SK-N-SH (cell line): ENCODE measurements at regions not wholly inside any gene's neighbourhood (a gene's known extent, or its start where the extent isn't known, plus 50 kb on each side); places are given as distances from the start of the nearest gene placed in this dataset.

ENCODE experiments used
- CTCF ChIA-PET: fragments of 300-600, 350-600 bp; formaldehyde crosslinking; extraction: SDS; loops from one replicate; lab custom pipeline; 2021; lab: Yijun Ruan, JAX
- POLR2A ChIA-PET: fragments of 350-600 bp; sonication (Branson Sonifier 250); formaldehyde crosslinking; extraction: SDS; loops from one replicate; lab custom pipeline; 2020; ENCODE audit warnings: antibody characterized with exemption, inconsistent platforms; lab: Yijun Ruan, JAX
- DNase-seq: peaks from one replicate; pipeline ENCODE4 v3.0.0; 2012
- H2AFZ ChIP-seq: fragments of 200-600 bp; sonication (generic); 2 replicates; pipeline ENCODE4 v1.8.1; 2016; ENCODE audit warnings: antibody characterized with exemption, mild to moderate bottlenecking, low read depth
- H3F3A ChIP-seq: fragments of 200-600 bp; sonication (generic); replicated peaks from 2 replicates; pipeline ENCODE3; 2016; ENCODE audit warnings: antibody characterized with exemption, mild to moderate bottlenecking; ENCODE audit not compliant: insufficient read depth
- H3K27ac ChIP-seq, 2 experiments: fragments of 200-500 bp in 1 of 2; fragments of 200-600 bp in 1 of 2; sonication (Bioruptor generic) in 1 of 2; sonication (generic), shearing (Covaris generic) in 1 of 2; 2 replicates each; pipeline versions ENCODE4 v1.5.1 to v1.6.1; 2014 to 2016; ENCODE audit warnings: low read depth in 2 of 2, inconsistent platforms in 1 of 2, low read length in 1 of 2, mild to moderate bottlenecking in 1 of 2, mixed read lengths in 1 of 2
- H3K27me3 ChIP-seq: fragments of 200-600 bp; sonication (generic), shearing (Covaris generic); 2 replicates; pipeline ENCODE4 v1.6.1; 2016; ENCODE audit warnings: mixed run types; ENCODE audit not compliant: insufficient read depth
- H3K36me3 ChIP-seq, 2 experiments: fragments of 200-500 bp in 1 of 2; fragments of 200-600 bp in 1 of 2; sonication (Bioruptor generic) in 1 of 2; sonication (generic) in 1 of 2; replicated peaks in 1 of 2; 2 replicates each; pipeline versions ENCODE3 to v1.5.1; 2014 to 2016; ENCODE audit warnings: low read length in 1 of 2, mild to moderate bottlenecking in 1 of 2; ENCODE audit not compliant: insufficient read depth in 2 of 2, control insufficient read depth in 1 of 2
- H3K4me1 ChIP-seq, 2 experiments: fragments of 200-500 bp in 1 of 2; fragments of 200-600 bp in 1 of 2; sonication (Bioruptor generic) in 1 of 2; sonication (generic), shearing (Covaris generic) in 1 of 2; 2 replicates each; pipeline versions ENCODE4 v1.5.1 to v1.6.1; 2014 to 2016; ENCODE audit warnings: low read depth in 1 of 2, low read length in 1 of 2, mixed run types in 1 of 2; ENCODE audit not compliant: insufficient read depth in 2 of 2, control insufficient read depth in 1 of 2
- H3K4me2 ChIP-seq: fragments of 200-600 bp; sonication (generic), shearing (Covaris generic); 2 replicates; pipeline ENCODE4 v1.6.1; 2017; ENCODE audit warnings: mixed run types
- H3K4me3 ChIP-seq, 2 experiments: fragments of 200-500 bp in 1 of 2; fragments of 200-600 bp in 1 of 2; sonication (Bioruptor generic) in 1 of 2; sonication (generic), shearing (Covaris generic) in 1 of 2; 2 replicates each; pipeline versions ENCODE4 v1.5.1 to v1.8.1; 2014 to 2016; ENCODE audit warnings: low read depth in 2 of 2, inconsistent platforms in 1 of 2, low read length in 1 of 2, mild to moderate bottlenecking in 1 of 2, mixed read lengths in 1 of 2, moderate library complexity in 1 of 2
- H3K79me2 ChIP-seq: fragments of 200-600 bp; sonication (generic); 2 replicates; pipeline ENCODE4 v1.8.1; 2017; ENCODE audit warnings: mild to moderate bottlenecking; ENCODE audit not compliant: insufficient read depth
- H3K9ac ChIP-seq: fragments of 200-600 bp; sonication (generic); 2 replicates; pipeline ENCODE4 v1.6.1; 2017; ENCODE audit warnings: mixed run types
- H3K9me2 ChIP-seq: fragments of 200-600 bp; sonication (generic); 2 replicates; pipeline ENCODE4 v1.6.1; 2017; ENCODE audit warnings: mixed run types
- H3K9me3 ChIP-seq: fragments of 200-600 bp; sonication (generic); 2 replicates; pipeline ENCODE4 v1.6.1; 2017; ENCODE audit warnings: mixed run types, mild to moderate bottlenecking, moderate library complexity
- H4K20me1 ChIP-seq: fragments of 200-600 bp; sonication (generic); 2 replicates; pipeline ENCODE4 v1.6.1; 2017; ENCODE audit warnings: mild to moderate bottlenecking, mixed run types; ENCODE audit not compliant: insufficient read depth
- EP300 ChIP-seq, 2 experiments: IDR thresholded peaks; 2 replicates each; pipeline versions ENCODE4 v1.4.0 to v1.6.1; 2012; ENCODE audit warnings: borderline replicate concordance in 1 of 2, low read depth in 1 of 2, low read length in 1 of 2
- EZH2phosphoT487 ChIP-seq: fragments of 200-600 bp; sonication (generic); IDR thresholded peaks from 2 replicates; pipeline ENCODE4 v1.6.1; 2017; ENCODE audit warnings: low read depth, mixed run types, mild to moderate bottlenecking, antibody characterized with exemption, moderate library complexity, borderline replicate concordance
- GATA2 ChIP-seq: sonication (generic); formaldehyde crosslinking; IDR thresholded peaks from 2 replicates; pipeline ENCODE4 v1.5.0; 2020; ENCODE audit warnings: mild to moderate bottlenecking, missing genetic modification reagents
- IRF3 ChIP-seq: fragments of 150-350 bp; IDR thresholded peaks from 2 replicates; pipeline ENCODE4 v1.6.1; 2016; ENCODE audit warnings: mild to moderate bottlenecking, low read depth, low read length
- MEF2A ChIP-seq: IDR thresholded peaks from 2 replicates; pipeline ENCODE4 v1.4.0; 2012; ENCODE audit warnings: low read depth, borderline replicate concordance
- NFIC ChIP-seq: IDR thresholded peaks from 2 replicates; pipeline ENCODE4 v1.4.0; 2012; ENCODE audit warnings: borderline replicate concordance
- PBX3 ChIP-seq: IDR thresholded peaks from 2 replicates; pipeline ENCODE4; 2012
- RAD21 ChIP-seq: IDR thresholded peaks from 2 replicates; pipeline ENCODE4 v1.6.1; 2012; ENCODE audit warnings: mild to moderate bottlenecking, low read length
- SIN3A ChIP-seq: IDR thresholded peaks from 2 replicates; pipeline ENCODE4 v1.6.1; 2012; ENCODE audit warnings: low read depth, mild to moderate bottlenecking, low read length, moderate library complexity, borderline replicate concordance
- SMC3 ChIP-seq: IDR thresholded peaks from 2 replicates; pipeline ENCODE4 v1.6.1; 2012; ENCODE audit warnings: low read depth, low read length, improper control_type of control experiment
- USF2 ChIP-seq: fragments of 150-350 bp; IDR thresholded peaks from 2 replicates; pipeline ENCODE4 v1.6.1; 2017; ENCODE audit warnings: antibody characterized with exemption, low read length, low read depth, borderline replicate concordance
- WGBS: methylation state at CpG from one replicate; pipeline ENCODE4 v1.1.6; 2017; ENCODE audit warnings: low lambda C conversion rate; 5-methylcytosine and 5-hydroxymethylcytosine counted together

DNA sequence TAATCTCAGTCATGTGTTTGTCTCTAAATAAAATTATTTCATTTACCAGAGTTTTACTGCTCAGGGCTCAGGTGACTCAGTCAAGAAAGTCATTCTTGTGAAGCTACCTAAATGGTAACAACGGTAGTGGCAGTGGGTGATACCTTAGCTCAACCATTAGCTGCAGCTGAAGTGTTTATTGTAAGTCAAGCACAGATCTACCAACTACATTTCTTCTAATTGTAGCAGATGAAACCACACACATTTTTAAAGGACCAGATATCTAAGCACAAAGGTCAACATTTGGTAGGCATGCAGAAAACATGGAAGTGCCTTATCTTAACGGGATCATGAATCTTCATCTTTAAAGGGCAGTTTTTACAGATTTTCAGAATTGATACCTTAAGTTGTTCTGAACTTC, 79.1 kb downstream of the FAT4 start:
- CTCF ChIA-PET = no interaction called here
- TF ChIP-seq SIN3A (no peak), EZH2phosphoT487 (no peak), USF2 (no peak), NFIC (no peak), EP300 (IDR thresholded peaks at IDR 0.05; ENCODE audit: borderline replicate concordance in 1 of 2, low read depth in 1 of 2, low read length in 1 of 2) (no peak), MEF2A (no peak), IRF3 (no peak), SMC3 (no peak), PBX3 (no peak)
- POLR2A ChIA-PET = no interaction called here
- Histone ChIP-seq H2AFZ (no peak overlapping the region), H3K79me2 (0 out of 2 replicates have a peak, but pooled peaks cover 7% of the 10 kb centered on the region), H3K4me2 (no peak overlapping the region), H4K20me1 (no peaks in the 10 kb centered on the region), H3F3A (peaks cover 29% of the 10 kb centered on the region), H3K27ac (no peak overlapping the region), H3K4me3 (no peak overlapping the region), H3K36me3 (no peaks in the 10 kb centered on the region), H3K4me1 (peaks cover 0 to 13% of the 10 kb centered on the region in 2 experiments; a peak in 2 of 4 replicates), H3K9ac (no peak overlapping the region), H3K9me2 (no peaks in the 10 kb centered on the region), H3K27me3 (no peaks in the 10 kb centered on the region), H3K9me3 (no peaks in the 10 kb centered on the region)
- WGBS = 60% methylated on average over 2 of the region's 2 CpGs
- no peak for DNase-seq

DNA sequence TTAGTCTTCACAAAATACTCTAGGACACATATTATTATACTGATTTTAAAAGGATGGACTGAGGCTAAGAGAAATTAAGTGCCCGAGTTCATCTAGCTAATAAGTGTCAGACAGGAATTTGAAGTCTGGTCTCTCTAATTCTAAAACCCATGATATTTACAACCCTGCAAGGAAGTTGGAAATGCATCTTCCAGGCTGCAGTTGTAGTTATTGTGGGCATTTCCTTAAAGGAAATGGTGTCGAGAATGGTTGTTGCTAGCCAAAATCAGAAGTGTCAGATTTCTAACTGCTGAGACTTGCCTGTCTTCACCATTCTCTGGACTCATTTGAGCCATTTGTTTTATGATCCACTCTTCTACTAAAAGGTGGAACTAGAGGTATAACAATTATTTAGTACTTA, 82.5 kb downstream of the FAT4 start:
- CTCF ChIA-PET = no interaction called here
- no peaks in the 10 kb centered on the region for H3F3A ChIP-seq
- TF ChIP-seq RAD21 (no peak), GATA2 (CRISPR knock-in tag) (no peak)
- TF ChIP-seq, all 33 proteins: peak for 0
- no peak overlapping the region for H3K27ac ChIP-seq
- H4K20me1 ChIP-seq = no peaks in the 10 kb centered on the region
- H3K4me2 ChIP-seq = no peak overlapping the region
- H3K9me2 ChIP-seq = no peaks in the 10 kb centered on the region; the same call in 1 of the 2 replicates
- H3K4me3 ChIP-seq = no peak overlapping the region
- H3K36me3 ChIP-seq = peaks cover 0 to 6% of the 10 kb centered on the region in 2 experiments
- no peaks in the 10 kb centered on the region for H3K27me3 ChIP-seq
- WGBS = 70% methylated on average over 2 of the region's 2 CpGs
- no peaks in the 10 kb centered on the region for H3K9me3 ChIP-seq
- POLR2A ChIA-PET = no interaction called here
- H2AFZ ChIP-seq = no peak overlapping the region
- H3K4me1 ChIP-seq = peaks cover 0 to 13% of the 10 kb centered on the region in 2 experiments; a peak in 2 of 4 replicates
- DNase-seq = no peak
- no peak overlapping the region for H3K9ac ChIP-seq
- 0 out of 2 replicates have a peak, but pooled peaks cover 7% of the 10 kb centered on the region for H3K79me2 ChIP-seq
